ENCODE measurements at regions not wholly inside any gene's neighbourhood (a gene's known extent, or its start where the extent isn't known, plus 50 kb on each side); places are given as distances from the start of the nearest gene placed in this dataset.

- TF ChIP-seq POLR2A (IDR thresholded peaks at IDR 0.05), result no peak
- TF ChIP-seq CTCF (IDR thresholded peaks at IDR 0.05), result no peak
Observed at GRCh38 chr12:92463171-92463570, 239.6 kb upstream of the PLEKHG7 start.

All from heart left ventricle (tissue), 13 donors.